GM21576 (cell line): ENCODE measurements at regions not wholly inside any gene's neighbourhood (a gene's known extent, or its start where the extent isn't known, plus 50 kb on each side); places are given as distances from the start of the nearest gene placed in this dataset.
A peak's percentile ranks its signal among the peaks of the same experiment; 100 is the strongest.
"Not testable (repeated sequence)": the region's sequence is repeated elsewhere in the genome, so short reads cannot be mapped to it uniquely, and the experiment has no call there.

Source experiments
- ATAC-seq: cut with Tn5 transposase; IDR thresholded peaks from one replicate; pipeline ENCODE4 v1.9.1; 2021; ENCODE audit warnings: mild to moderate bottlenecking, moderate library complexity; ENCODE audit not compliant: unreplicated experiment

- ATAC-seq: no peak
These were observed 82.6 kb upstream of the ARG1 start for GRCh38 chr6:131490441-131490840.

- ATAC-seq: no peak
These were observed 80.0 kb upstream of the ARG1 start for GRCh38 chr6:131492932-131493573.

GRCh38 chr6:131504387-131504786 lies 68.6 kb upstream of the ARG1 start:
- ATAC-seq: not testable (repeated sequence)

GRCh38 chr6:131510094-131510493 lies 62.9 kb upstream of the ARG1 start:
- ATAC-seq: peak; percentile 53

GRCh38 chr6:131510591-131510990 lies 62.4 kb upstream of the ARG1 start:
- ATAC-seq: no peak

GRCh38 chr6:131519670-131520436 lies 53.2 kb upstream of the ARG1 start:
- peak; percentile 100 for ATAC-seq
